ENCODE measurements at regions not wholly inside any gene's neighbourhood (a gene's known extent, or its start where the extent isn't known, plus 50 kb on each side); places are given as distances from the start of the nearest gene placed in this dataset.

GRCh38 chrX:127128282-127128681, 308.8 kb downstream of the PRR32 start:
- TF ChIP-seq CTCF (IDR thresholded peaks at IDR 0.05) (no peak), POLR2AphosphoS5 (IDR thresholded peaks at IDR 0.05) (no peak)

Measured in prostate gland (tissue), 2 donors.